GM12892 (cell line): ENCODE measurements at regions not wholly inside any gene's neighbourhood (a gene's known extent, or its start where the extent isn't known, plus 50 kb on each side); places are given as distances from the start of the nearest gene placed in this dataset.

Experiments
- POLR2A ChIP-seq: IDR thresholded peaks from 2 replicates; pipeline ENCODE4 v1.6.1; 2011; ENCODE audit warnings: low read depth, low read length, control low read depth
- POLR2AphosphoS5 ChIP-seq: IDR thresholded peaks from 2 replicates; pipeline ENCODE4 v1.6.1; 2011; ENCODE audit warnings: low read depth, low read length, control low read depth

GRCh38 chr5:143638654-143639053 is 173.3 kb upstream of the HMHB1 start:
- TF ChIP-seq POLR2A: no peak
- TF ChIP-seq POLR2AphosphoS5: no peak
